AG04450 (cell line): ENCODE measurements at regions not wholly inside any gene's neighbourhood (a gene's known extent, or its start where the extent isn't known, plus 50 kb on each side); places are given as distances from the start of the nearest gene placed in this dataset.

Source experiments
- CTCF ChIA-PET: fragments of 300-600, 350-600 bp; formaldehyde crosslinking; extraction: SDS; loops from one replicate; lab custom pipeline; 2022; ENCODE audit warnings: antibody characterized with exemption, inconsistent platforms; lab: Charles Lee
- POLR2A ChIA-PET: fragments of 350-600 bp; formaldehyde crosslinking; extraction: SDS; loops from one replicate; lab custom pipeline; 2021; ENCODE audit warnings: antibody characterized with exemption, inconsistent platforms; lab: Yijun Ruan, JAX
- DNase-seq: peaks from one replicate; pipeline ENCODE4 v3.0.0-alpha.2; 2011; ENCODE audit warnings: low read depth, low spot score
- H3K27ac ChIP-seq: one replicate; pipeline ENCODE4 v1.5.1; 2012; ENCODE audit warnings: low read depth, low read length, control low read depth
- H3K27me3 ChIP-seq: one replicate; pipeline ENCODE4 v1.6.0; 2012; ENCODE audit warnings: low read length; ENCODE audit not compliant: control insufficient read depth, insufficient read depth
- H3K4me3 ChIP-seq: 2 replicates; pipeline ENCODE4 v1.5.1; 2011; ENCODE audit warnings: mild to moderate bottlenecking, low read depth, low read length, control low read depth
- H3K9me3 ChIP-seq: 2 replicates; pipeline ENCODE4 v1.5.1; 2012; ENCODE audit warnings: low read length; ENCODE audit not compliant: control insufficient read depth, insufficient read depth
- CTCF ChIP-seq: IDR thresholded peaks from 2 replicates; pipeline ENCODE4 v1.5.1; 2011; ENCODE audit warnings: low read depth, low read length, control low read depth, inconsistent platforms

DNA sequence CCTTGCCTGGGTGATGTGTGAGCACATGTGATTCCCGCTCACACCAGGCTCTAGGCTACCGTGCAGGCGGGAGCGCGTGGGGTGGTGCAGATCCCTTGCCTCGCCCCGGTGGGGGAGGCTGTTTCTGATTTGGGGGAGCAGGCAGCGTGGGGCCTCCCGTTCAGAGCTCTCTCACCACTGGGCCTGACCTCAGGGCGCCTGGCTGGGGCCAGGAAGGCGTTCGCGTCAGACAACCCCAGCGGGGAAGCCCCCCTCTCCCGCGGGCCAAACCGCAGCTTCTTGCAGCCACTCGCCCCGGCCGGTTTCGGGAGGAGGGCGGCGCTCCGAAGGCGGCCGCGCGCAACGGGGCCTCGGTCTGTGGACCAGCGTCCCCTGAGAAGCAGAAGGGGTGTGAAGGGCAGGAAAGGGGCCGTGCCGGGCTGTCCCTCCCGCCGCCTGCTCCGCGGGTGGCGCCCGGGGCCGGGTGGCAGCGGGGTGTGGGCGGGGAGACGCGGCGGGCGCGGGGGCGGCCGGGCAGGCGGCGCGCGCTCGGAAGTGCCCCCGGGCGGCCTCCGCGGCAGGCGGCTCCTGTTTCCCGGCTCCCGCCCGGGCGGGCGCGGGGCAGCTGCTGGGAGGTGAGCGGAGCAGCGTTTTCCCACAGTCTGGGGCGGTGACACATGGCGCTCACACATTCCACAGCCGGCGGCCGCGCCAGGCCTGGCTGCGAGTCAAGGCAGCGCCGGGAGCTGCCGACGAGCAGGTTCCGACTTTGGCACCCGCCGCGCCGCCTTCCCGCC, 65.1 kb upstream of the HES1 start:
- TF ChIP-seq CTCF, result no peak
- ChIA-PET POLR2A (interaction anchor here (0.6 to 0.9 kb wide), 3 partner anchors 63 to 68 kb away, joined by 3 to 4 read pairs (median 3); no protein-coding TSS in a partner anchor), CTCF (no interaction called here)
- H3K4me3 ChIP-seq, result peak overlapping the region; percentile 51
- H3K9me3 ChIP-seq, result peaks cover 7% of the 10 kb centered on the region
- peak; percentile 39 for DNase-seq
- H3K27me3 ChIP-seq, result peaks cover 35% of the 10 kb centered on the region
- H3K27ac ChIP-seq, result no peak overlapping the region

DNA sequence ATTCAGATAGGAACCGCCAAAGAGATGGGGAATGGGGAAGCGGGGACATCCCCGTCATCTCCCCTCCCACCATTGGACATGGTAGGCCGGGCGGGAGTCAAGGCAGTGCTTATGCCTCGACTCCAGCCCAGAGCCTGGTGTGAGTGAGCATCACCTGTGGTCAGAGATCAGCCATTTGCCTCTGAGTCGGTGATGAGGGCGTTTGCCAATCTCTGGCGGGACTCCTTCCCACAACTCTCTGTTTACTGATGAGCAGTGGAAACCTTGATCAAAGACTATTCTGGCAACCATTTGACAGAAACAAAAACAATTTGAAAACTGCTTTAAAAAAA, 63.9 kb upstream of the HES1 start:
- CTCF ChIA-PET, result interaction anchor here (0.9 to 1.2 kb wide), 2 partner anchors 14 to 243 kb away, joined by 3 to 4 read pairs; no protein-coding TSS in a partner anchor
- no peak for TF ChIP-seq CTCF
- Histone ChIP-seq H3K27ac (no peak overlapping the region), H3K27me3 (peaks cover 40% of the 10 kb centered on the region), H3K4me3 (no peak overlapping the region), H3K9me3 (peaks cover 7% of the 10 kb centered on the region)
- POLR2A ChIA-PET, result interaction anchor here (0.9 kb wide), 1 partner anchor 62 kb away, joined by 3 read pairs; no protein-coding TSS in a partner anchor
- no peak for DNase-seq

DNA sequence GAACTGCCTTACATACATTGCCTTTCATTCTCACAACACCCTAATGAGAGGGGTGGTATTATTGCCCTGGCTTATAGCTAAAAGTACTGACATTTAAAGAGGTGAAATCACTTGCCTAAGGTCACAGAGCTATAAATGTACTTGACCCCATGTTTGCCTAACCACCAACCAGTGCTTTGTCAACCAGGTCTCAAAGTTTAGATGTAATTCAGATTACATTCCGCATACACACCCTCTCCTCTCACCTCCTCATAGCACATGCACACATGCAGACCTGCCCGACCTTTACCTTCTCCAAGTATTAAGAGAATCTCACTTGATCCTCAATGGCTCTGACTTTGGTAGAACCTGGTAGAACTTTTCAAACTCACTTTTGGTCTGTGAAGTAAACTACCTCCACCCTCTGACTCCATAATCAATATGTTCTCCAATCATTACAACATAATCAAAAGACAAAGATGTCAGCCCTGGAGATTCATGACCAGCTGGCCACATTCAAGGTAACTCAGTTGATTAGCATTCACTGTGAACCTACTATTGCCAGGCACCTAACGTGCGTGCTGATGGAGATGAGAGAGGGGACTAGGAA, 63.2 kb upstream of the HES1 start:
- Histone ChIP-seq H3K4me3 (no peak overlapping the region), H3K27ac (no peak overlapping the region), H3K9me3 (peaks cover 7% of the 10 kb centered on the region), H3K27me3 (peaks cover 45% of the 10 kb centered on the region)
- no peak for DNase-seq
- no peak for TF ChIP-seq CTCF
- POLR2A ChIA-PET, result no interaction called here
- CTCF ChIA-PET, result interaction anchor here (0.9 to 1.2 kb wide), 2 partner anchors 15 to 243 kb away, joined by 3 to 4 read pairs; no protein-coding TSS in a partner anchor

DNA sequence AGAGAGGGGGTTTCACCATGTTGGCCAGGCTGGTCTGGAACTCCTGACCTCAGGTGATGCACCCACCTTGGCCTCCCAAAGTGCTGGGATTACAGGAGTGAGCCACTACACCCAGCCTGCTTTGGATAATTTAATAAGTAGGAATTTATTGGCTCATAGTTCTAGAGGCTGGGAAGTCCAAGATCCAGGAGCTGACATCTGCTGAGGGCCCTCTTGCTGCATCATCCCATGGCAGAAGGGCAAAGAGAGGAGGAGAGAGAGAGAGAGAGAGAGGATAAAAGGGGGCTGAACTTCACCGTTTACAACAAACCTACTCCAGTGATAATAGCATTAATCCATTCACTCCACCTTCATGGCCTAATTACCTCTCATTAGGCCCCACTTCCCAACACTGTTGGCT, 62.0 kb upstream of the HES1 start:
- TF ChIP-seq CTCF, result no peak
- H3K9me3 ChIP-seq, result peaks cover 7% of the 10 kb centered on the region
- no peak for DNase-seq
- ChIA-PET POLR2A (no interaction called here), CTCF (no interaction called here)
- no peak overlapping the region for H3K4me3 ChIP-seq
- peaks cover 52% of the 10 kb centered on the region for H3K27me3 ChIP-seq
- no peak overlapping the region for H3K27ac ChIP-seq

- Histone ChIP-seq H3K27ac (no peak overlapping the region), H3K27me3 (peaks cover 56% of the 10 kb centered on the region), H3K4me3 (no peak overlapping the region), H3K9me3 (peaks cover 3% of the 10 kb centered on the region; the same call in 1 of the 2 replicates)
- ChIA-PET CTCF (no interaction called here), POLR2A (no interaction called here)
- TF ChIP-seq CTCF, result no peak
- DNase-seq, result no peak
These were observed 60.8 kb upstream of the HES1 start for GRCh38 chr3:194075088-194075615.
